ENCODE measurements at regions not wholly inside any gene's neighbourhood (a gene's known extent, or its start where the extent isn't known, plus 50 kb on each side); places are given as distances from the start of the nearest gene placed in this dataset.

DNA sequence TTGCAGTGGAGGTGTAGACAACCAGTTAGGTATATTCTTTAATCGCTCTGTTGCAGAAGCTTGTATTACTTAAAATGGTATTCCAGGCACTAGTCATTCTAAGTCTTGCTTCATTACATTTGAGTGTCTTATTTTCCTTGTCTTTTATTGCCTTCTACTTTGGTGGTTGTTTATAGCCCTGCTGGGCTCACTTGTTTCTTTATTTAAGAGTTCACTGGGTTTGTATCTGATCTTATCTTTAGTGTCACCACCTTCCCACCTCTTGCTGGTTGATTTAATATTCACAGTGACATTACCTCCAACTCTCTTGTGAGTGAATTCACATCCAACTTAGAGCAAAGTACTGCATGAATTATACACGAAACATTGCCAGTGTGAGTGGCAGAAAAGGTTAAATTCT is 83.6 kb upstream of the BNC2 start:
- no peak for DNase-seq (ENCODE audit: low spot score)

DNA sequence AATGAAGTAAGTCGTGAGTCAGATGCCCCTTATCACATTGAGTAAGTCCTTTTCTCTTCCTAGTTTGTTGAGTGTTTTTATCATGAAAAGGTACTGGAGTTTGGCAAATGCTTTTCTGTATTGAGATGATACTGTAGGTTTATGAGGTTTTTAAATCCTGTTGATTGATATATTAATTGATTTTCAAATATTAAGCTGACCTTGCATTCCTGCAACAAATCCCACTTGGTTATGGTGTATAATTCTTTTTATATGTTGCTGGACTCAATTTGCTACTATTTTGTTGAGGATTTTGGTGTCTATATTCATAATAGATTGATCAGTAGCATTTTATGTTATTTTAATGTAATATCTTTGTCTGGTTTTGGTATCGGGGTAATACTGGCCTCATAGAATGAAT is 81.0 kb upstream of the BNC2 start:
- DNase-seq (ENCODE audit: low spot score): no peak

- DNase-seq (ENCODE audit: low spot score): no peak
Measured at GRCh38 chr9:16950051-16950450, 79.6 kb upstream of the BNC2 start.

DNA sequence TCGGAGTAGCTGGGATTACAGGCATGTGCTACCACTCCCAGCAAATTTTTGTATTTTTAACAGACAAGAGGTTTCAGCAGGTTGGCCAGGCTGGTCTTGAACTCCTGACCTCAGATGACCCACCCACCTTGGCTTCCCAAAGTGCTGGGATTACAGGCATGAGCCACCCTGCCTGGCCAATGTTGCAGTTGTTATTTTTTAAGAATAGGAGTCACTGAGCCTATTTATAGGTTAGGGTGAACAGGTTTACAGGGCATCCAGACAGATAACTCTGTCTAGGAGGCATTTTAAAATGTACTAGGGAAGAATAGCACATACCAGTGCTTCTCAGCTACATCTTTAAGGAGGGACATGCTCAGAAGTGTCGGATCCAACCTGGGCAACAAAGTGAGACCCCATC is 60.1 kb upstream of the BNC2 start:
- DNase-seq (ENCODE audit: low spot score): no peak

- no peak for DNase-seq (ENCODE audit: low spot score)
Measured at GRCh38 chr9:16928179-16928945, 57.9 kb upstream of the BNC2 start.

DNA sequence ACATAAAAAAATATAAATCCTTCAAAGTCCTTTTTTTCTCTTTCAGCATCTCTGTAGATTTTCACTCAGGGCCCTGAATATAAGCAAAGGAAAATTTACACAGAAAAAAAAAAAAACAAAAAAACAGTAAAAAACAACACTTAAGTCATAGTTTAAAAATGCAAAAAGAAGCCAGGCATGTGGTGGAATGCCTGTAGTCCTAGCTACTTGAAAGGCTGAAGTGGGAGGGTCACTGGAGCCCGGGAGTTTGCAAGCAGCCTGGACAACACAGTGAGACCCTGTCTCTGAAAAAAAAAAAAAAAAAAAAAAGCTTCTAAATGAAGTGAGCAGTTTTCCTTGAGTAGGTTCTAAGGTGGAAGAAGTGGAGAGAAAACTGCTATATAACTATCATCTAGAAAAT is 55.0 kb upstream of the BNC2 start:
- DNase-seq (ENCODE audit: low spot score): no peak

DNA sequence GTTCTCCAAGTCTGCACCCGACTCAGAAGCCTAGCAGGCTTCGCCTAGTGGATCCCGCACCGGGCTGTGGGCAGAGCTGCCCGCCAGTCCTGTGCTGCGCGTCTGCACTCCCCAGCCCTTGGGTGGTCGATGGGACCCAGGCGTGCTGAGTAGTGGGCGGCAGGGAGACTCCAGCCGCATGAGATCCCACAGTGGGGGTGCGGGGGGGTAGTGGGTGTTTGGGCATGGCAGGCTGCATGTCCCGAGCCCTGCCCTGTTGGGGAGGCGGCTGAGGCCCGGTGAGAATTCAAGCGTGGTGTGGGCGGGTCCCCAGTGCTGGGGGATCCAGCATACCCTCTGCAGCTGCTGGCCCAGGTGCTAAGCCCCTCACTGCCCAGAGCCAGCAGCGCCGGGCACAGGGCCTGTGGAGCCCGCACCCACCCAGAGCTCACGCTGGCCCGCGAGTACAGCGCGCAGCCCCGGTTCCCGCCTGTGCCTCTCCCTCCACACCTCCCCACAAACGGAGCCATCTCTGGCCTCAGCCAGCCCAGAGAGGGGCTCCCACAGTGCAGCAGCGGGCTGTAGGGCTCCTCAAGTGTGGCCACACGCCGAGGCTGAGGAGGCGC is 53.9 kb upstream of the BNC2 start:
- no peak for DNase-seq (ENCODE audit: low spot score)

DNA sequence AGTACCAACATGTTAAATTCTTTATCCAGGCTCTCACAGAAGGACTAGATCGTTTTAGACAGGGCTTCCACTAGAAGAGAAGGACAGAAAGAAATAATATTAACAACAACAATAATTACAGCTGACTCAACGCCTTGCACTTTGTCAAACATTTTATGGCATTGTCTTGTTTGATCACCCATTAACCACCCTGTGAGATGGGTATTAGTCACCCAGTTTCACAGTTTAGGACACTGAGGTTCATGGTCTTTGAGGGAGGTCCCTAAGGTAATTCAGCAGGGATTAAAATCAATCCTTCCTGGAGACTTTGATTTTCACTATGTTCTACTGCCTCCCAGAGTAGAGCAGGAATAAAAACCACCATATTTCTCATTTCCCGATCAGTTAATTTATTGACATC is 51.4 kb upstream of the BNC2 start:
- no peak for DNase-seq (ENCODE audit: low spot score)
